ENCODE measurements at regions not wholly inside any gene's neighbourhood (a gene's known extent, or its start where the extent isn't known, plus 50 kb on each side); places are given as distances from the start of the nearest gene placed in this dataset.

DNA sequence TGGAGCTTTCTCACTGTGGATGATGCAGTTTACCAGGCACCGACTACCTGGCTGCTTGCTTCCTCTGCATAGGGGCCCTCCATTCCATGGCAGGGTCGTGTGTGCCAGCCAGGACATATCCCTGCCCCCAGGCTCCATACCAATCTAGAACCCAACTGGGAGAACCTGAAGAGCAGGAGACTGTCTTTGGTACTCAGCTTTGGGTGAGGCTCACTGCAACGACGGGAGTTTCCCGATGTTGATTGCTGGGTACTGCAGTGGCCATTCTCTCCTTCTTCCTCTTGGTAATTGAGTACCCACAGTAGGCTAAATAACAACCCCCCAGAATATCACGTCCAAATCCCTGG, 133.3 kb upstream of the SERTAD2 start:
- no peak for TF ChIP-seq RAD21 (IDR thresholded peaks at IDR 0.05; ENCODE audit: low read length)
- TF ChIP-seq, protein P1, sequence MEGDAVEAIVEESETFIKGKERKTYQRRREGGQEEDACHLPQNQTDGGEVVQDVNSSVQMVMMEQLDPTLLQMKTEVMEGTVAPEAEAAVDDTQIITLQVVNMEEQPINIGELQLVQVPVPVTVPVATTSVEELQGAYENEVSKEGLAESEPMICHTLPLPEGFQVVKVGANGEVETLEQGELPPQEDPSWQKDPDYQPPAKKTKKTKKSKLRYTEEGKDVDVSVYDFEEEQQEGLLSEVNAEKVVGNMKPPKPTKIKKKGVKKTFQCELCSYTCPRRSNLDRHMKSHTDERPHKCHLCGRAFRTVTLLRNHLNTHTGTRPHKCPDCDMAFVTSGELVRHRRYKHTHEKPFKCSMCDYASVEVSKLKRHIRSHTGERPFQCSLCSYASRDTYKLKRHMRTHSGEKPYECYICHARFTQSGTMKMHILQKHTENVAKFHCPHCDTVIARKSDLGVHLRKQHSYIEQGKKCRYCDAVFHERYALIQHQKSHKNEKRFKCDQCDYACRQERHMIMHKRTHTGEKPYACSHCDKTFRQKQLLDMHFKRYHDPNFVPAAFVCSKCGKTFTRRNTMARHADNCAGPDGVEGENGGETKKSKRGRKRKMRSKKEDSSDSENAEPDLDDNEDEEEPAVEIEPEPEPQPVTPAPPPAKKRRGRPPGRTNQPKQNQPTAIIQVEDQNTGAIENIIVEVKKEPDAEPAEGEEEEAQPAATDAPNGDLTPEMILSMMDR (IDR thresholded peaks at IDR 0.05) = no peak
- TF ChIP-seq, protein P2, sequence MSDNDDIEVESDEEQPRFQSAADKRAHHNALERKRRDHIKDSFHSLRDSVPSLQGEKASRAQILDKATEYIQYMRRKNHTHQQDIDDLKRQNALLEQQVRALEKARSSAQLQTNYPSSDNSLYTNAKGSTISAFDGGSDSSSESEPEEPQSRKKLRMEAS (IDR thresholded peaks at IDR 0.05; ENCODE audit: low read depth) = no peak
- TF ChIP-seq, protein P3, sequence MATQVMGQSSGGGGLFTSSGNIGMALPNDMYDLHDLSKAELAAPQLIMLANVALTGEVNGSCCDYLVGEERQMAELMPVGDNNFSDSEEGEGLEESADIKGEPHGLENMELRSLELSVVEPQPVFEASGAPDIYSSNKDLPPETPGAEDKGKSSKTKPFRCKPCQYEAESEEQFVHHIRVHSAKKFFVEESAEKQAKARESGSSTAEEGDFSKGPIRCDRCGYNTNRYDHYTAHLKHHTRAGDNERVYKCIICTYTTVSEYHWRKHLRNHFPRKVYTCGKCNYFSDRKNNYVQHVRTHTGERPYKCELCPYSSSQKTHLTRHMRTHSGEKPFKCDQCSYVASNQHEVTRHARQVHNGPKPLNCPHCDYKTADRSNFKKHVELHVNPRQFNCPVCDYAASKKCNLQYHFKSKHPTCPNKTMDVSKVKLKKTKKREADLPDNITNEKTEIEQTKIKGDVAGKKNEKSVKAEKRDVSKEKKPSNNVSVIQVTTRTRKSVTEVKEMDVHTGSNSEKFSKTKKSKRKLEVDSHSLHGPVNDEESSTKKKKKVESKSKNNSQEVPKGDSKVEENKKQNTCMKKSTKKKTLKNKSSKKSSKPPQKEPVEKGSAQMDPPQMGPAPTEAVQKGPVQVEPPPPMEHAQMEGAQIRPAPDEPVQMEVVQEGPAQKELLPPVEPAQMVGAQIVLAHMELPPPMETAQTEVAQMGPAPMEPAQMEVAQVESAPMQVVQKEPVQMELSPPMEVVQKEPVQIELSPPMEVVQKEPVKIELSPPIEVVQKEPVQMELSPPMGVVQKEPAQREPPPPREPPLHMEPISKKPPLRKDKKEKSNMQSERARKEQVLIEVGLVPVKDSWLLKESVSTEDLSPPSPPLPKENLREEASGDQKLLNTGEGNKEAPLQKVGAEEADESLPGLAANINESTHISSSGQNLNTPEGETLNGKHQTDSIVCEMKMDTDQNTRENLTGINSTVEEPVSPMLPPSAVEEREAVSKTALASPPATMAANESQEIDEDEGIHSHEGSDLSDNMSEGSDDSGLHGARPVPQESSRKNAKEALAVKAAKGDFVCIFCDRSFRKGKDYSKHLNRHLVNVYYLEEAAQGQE (IDR thresholded peaks at IDR 0.05; ENCODE audit: low read depth, low read length) = no peak
- no peak for TF ChIP-seq EZH2phosphoT487 (IDR thresholded peaks at IDR 0.05; ENCODE audit: borderline replicate concordance, low read depth)
- TF ChIP-seq GATA2 (CRISPR knock-in tag; IDR thresholded peaks at IDR 0.05) = no peak
- no peak for TF ChIP-seq MXI1 (IDR thresholded peaks at IDR 0.05; ENCODE audit: low read depth, low read length)
- TF ChIP-seq, protein P4, sequence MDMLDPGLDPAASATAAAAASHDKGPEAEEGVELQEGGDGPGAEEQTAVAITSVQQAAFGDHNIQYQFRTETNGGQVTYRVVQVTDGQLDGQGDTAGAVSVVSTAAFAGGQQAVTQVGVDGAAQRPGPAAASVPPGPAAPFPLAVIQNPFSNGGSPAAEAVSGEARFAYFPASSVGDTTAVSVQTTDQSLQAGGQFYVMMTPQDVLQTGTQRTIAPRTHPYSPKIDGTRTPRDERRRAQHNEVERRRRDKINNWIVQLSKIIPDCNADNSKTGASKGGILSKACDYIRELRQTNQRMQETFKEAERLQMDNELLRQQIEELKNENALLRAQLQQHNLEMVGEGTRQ (IDR thresholded peaks at IDR 0.05; ENCODE audit: borderline replicate concordance, low read depth, low read length) = no peak
- TF ChIP-seq ELF1 (IDR thresholded peaks at IDR 0.05) = no peak
- no peak for TF ChIP-seq MEF2A (IDR thresholded peaks at IDR 0.05; ENCODE audit: borderline replicate concordance, low read depth)
- TF ChIP-seq RFX5 (IDR thresholded peaks at IDR 0.05; ENCODE audit: low read length) = no peak
- no peak for TF ChIP-seq GABPA (IDR thresholded peaks at IDR 0.05; ENCODE audit: low read depth)
